Spleen (tissue), 11 donors: ENCODE measurements at regions not wholly inside any gene's neighbourhood (a gene's known extent, or its start where the extent isn't known, plus 50 kb on each side); places are given as distances from the start of the nearest gene placed in this dataset.
"Not testable (repeated sequence)": the region's sequence is repeated elsewhere in the genome, so short reads cannot be mapped to it uniquely, and the experiment has no call there.

Experiments used
- DNase-seq: peaks from one replicate; pipeline ENCODE4 v3.0.0-alpha.2; 2020
- H3K27ac ChIP-seq, 8 donors: fragments of 200-600 bp; sonication (generic) in 7 of 8; 1 replicate in 4 of 8; 2 replicates in 4 of 8; pipeline versions ENCODE4 v1.5.0 to v1.8.0; 2016 to 2021; ENCODE audit warnings: inconsistent platforms in 4 of 8, mild to moderate bottlenecking in 4 of 8, moderate library complexity in 1 of 8
- H3K27me3 ChIP-seq, 7 donors: fragments of 200-600 bp; sonication (generic) in 6 of 7; replicated peaks in 1 of 7; 1 replicate in 4 of 7; 2 replicates in 3 of 7; pipeline versions ENCODE4 v1.5.0 to v1.8.0; 2016 to 2021; ENCODE audit warnings: inconsistent platforms in 3 of 7, mild to moderate bottlenecking in 1 of 7
- H3K36me3 ChIP-seq, 6 donors: fragments of 200-600 bp; sonication (generic) in 5 of 6; 1 replicate in 4 of 6; 2 replicates in 2 of 6; pipeline versions ENCODE4 v1.5.0 to v1.8.0; 2016 to 2021; ENCODE audit warnings: inconsistent platforms in 2 of 6
- H3K4me1 ChIP-seq, 6 donors: fragments of 200-600 bp; sonication (generic) in 5 of 6; 1 replicate in 3 of 6; 2 replicates in 3 of 6; pipeline versions ENCODE4 v1.5.0 to v1.8.0; 2016 to 2021; ENCODE audit warnings: inconsistent platforms in 3 of 6
- H3K4me3 ChIP-seq, 8 donors: fragments of 200-600 bp; sonication (generic) in 7 of 8; 1 replicate in 4 of 8; 2 replicates in 4 of 8; pipeline versions ENCODE4 v1.5.0 to v1.8.0; 2016 to 2021; ENCODE audit warnings: inconsistent platforms in 4 of 8, mild to moderate bottlenecking in 4 of 8, moderate library complexity in 2 of 8
- H3K9me3 ChIP-seq, 8 donors: fragments of 200-600 bp; sonication (generic) in 7 of 8; 1 replicate in 4 of 8; 2 replicates in 4 of 8; pipeline versions ENCODE4 v1.5.0 to v1.8.0; 2016 to 2021; ENCODE audit warnings: inconsistent platforms in 4 of 8
- POLR2A ChIP-seq, 3 donors: fragments of 450-650 bp; IDR thresholded peaks; one replicate each; pipeline ENCODE4 v1.5.1; 2017; ENCODE audit warnings: antibody characterized with exemption in 3 of 3, mild to moderate bottlenecking in 1 of 3
- POLR2AphosphoS5 ChIP-seq, 3 donors: sonication (generic); formaldehyde crosslinking; IDR thresholded peaks; one replicate each; pipeline ENCODE4 v1.5.1; 2017; ENCODE audit warnings: antibody characterized with exemption in 3 of 3
- WGBS, 5 donors: extraction: QIAGEN DNeasy Blood & Tissue Kit in 3 of 5; methylation state at CpG; one replicate each; pipeline versions ENCODE4 v1.1.5 to v1.1.7; 2013 to 2018; 5-methylcytosine and 5-hydroxymethylcytosine counted together
- intact Hi-C: fragments of 100-400 bp; cut with DNase I; formaldehyde crosslinking; loops from one replicate; pipeline ENCODE4 v1.15.0; 2023; ENCODE audit warnings: low total_unique reads
- TF ChIP-seq, protein P1 (sequence below), 11 experiments: fragments of 200-600 bp in 7 of 11; fragments of 450-650 bp in 4 of 11; sonication (generic) in 4 of 11; IDR thresholded peaks in 8 of 11; conservative IDR thresholded peaks in 3 of 11; 1 replicate in 7 of 11; 2 replicates in 4 of 11; pipeline versions ENCODE4 v1.4.0 to v1.8.0; 2016 to 2021; ENCODE audit warnings: antibody characterized with exemption in 11 of 11, inconsistent platforms in 4 of 11, mild to moderate bottlenecking in 1 of 11
- donor health status: healthy with polysubstance abuse.
- donor health status: DM: no; HTN: no; CAD: no; lungs with moderate emphysema.
- donor health status: DM: no; HTN: no; CAD: no.
- donor health status: Bipolar disorder and iron deficiency.
- donor health status: healthy.
- donor health status: DM: no; HTN: no; CAD: no.
- donor health status: DM: yes; HTN: yes; CAD: no.

GRCh38 chr6:80594461-80594860 lies 488.0 kb downstream of the BCKDHB start:
- H3K4me3 ChIP-seq = no peak overlapping the region
- H3K36me3 ChIP-seq = no peaks in the 10 kb centered on the region
- H3K9me3 ChIP-seq = peaks cover 0 to 6% (median 0%) of the 10 kb centered on the region in 8 donors
- intact Hi-C loops = no loop called here
- no peak overlapping the region for H3K27ac ChIP-seq
- H3K27me3 ChIP-seq = no peaks in the 10 kb centered on the region
- TF ChIP-seq, protein P1, sequence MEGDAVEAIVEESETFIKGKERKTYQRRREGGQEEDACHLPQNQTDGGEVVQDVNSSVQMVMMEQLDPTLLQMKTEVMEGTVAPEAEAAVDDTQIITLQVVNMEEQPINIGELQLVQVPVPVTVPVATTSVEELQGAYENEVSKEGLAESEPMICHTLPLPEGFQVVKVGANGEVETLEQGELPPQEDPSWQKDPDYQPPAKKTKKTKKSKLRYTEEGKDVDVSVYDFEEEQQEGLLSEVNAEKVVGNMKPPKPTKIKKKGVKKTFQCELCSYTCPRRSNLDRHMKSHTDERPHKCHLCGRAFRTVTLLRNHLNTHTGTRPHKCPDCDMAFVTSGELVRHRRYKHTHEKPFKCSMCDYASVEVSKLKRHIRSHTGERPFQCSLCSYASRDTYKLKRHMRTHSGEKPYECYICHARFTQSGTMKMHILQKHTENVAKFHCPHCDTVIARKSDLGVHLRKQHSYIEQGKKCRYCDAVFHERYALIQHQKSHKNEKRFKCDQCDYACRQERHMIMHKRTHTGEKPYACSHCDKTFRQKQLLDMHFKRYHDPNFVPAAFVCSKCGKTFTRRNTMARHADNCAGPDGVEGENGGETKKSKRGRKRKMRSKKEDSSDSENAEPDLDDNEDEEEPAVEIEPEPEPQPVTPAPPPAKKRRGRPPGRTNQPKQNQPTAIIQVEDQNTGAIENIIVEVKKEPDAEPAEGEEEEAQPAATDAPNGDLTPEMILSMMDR (IDR thresholded peaks at IDR 0.05 in 8 of 11, conservative IDR thresholded peaks at IDR 0.05 in 3 of 11) = no peak
- no peak for TF ChIP-seq POLR2AphosphoS5 (IDR thresholded peaks at IDR 0.05)
- no peak for TF ChIP-seq POLR2A (IDR thresholded peaks at IDR 0.05)
- no peaks in the 10 kb centered on the region for H3K4me1 ChIP-seq
- WGBS, 5 donors = 88 to 94% (median 90%) methylated on average over 4 of the region's 4 CpGs
- no peak for DNase-seq

- no peaks in the 10 kb centered on the region for H3K27me3 ChIP-seq
- H3K9me3 ChIP-seq = peaks cover 0 to 5% (median 0%) of the 10 kb centered on the region in 8 donors
- 79 to 91% (median 86%) methylated on average over 2 of the region's 2 CpGs for WGBS, 5 donors
- H3K4me3 ChIP-seq = no peak overlapping the region
- intact Hi-C loops = no loop called here
- DNase-seq = no peak
- H3K36me3 ChIP-seq = no peaks in the 10 kb centered on the region
- H3K27ac ChIP-seq = no peak overlapping the region
- H3K4me1 ChIP-seq = no peaks in the 10 kb centered on the region
- no peak for TF ChIP-seq POLR2A (IDR thresholded peaks at IDR 0.05)
- TF ChIP-seq, protein P1 (IDR thresholded peaks at IDR 0.05 in 8 of 11, conservative IDR thresholded peaks at IDR 0.05 in 3 of 11) = no peak
- TF ChIP-seq POLR2AphosphoS5 (IDR thresholded peaks at IDR 0.05) = no peak
These were observed 486.0 kb downstream of the BCKDHB start for GRCh38 chr6:80592436-80592835.

GRCh38 chr6:80586242-80586641 lies 479.8 kb downstream of the BCKDHB start:
- H3K9me3 ChIP-seq = peaks cover 0 to 28% (median 20%) of the 10 kb centered on the region in 8 donors
- DNase-seq = no peak
- no peak overlapping the region for H3K4me3 ChIP-seq
- H3K4me1 ChIP-seq = no peaks in the 10 kb centered on the region
- intact Hi-C loops = no loop called here
- no peaks in the 10 kb centered on the region for H3K36me3 ChIP-seq
- no peaks in the 10 kb centered on the region for H3K27me3 ChIP-seq
- H3K27ac ChIP-seq = no peak overlapping the region
- TF ChIP-seq, protein P1 (IDR thresholded peaks at IDR 0.05 in 8 of 11, conservative IDR thresholded peaks at IDR 0.05 in 3 of 11) = no peak
- TF ChIP-seq POLR2A (IDR thresholded peaks at IDR 0.05) (no peak), POLR2AphosphoS5 (IDR thresholded peaks at IDR 0.05) (no peak)

GRCh38 chr6:80579391-80580023 lies 473.0 kb downstream of the BCKDHB start:
- TF ChIP-seq POLR2A (IDR thresholded peaks at IDR 0.05) (no peak), POLR2AphosphoS5 (IDR thresholded peaks at IDR 0.05) (no peak)
- TF ChIP-seq, protein P1 (IDR thresholded peaks at IDR 0.05 in 8 of 11, conservative IDR thresholded peaks at IDR 0.05 in 3 of 11) = no peak
- WGBS, 5 donors = 82 to 94% (median 90%) methylated on average over 2 of the region's 2 CpGs
- Histone ChIP-seq H3K9me3 (no peaks in the 10 kb centered on the region), H3K36me3 (no peaks in the 10 kb centered on the region), H3K27me3 (no peaks in the 10 kb centered on the region), H3K4me3 (no peak overlapping the region), H3K27ac (no peak overlapping the region), H3K4me1 (no peaks in the 10 kb centered on the region)
- DNase-seq = no peak
- intact Hi-C loops = no loop called here

- H3K36me3 ChIP-seq, H3K27ac ChIP-seq, intact Hi-C loops, H3K9me3 ChIP-seq, DNase-seq, H3K27me3 ChIP-seq, H3K4me1 ChIP-seq, H3K4me3 ChIP-seq: not testable (repeated sequence)
- 65 to 84% (median 79%) methylated on average over 15 of the region's 15 CpGs for WGBS, 5 donors
These were observed 466.8 kb downstream of the BCKDHB start for GRCh38 chr6:80573320-80573719.
